ENCODE measurements at regions not wholly inside any gene's neighbourhood (a gene's known extent, or its start where the extent isn't known, plus 50 kb on each side); places are given as distances from the start of the nearest gene placed in this dataset.

DNA sequence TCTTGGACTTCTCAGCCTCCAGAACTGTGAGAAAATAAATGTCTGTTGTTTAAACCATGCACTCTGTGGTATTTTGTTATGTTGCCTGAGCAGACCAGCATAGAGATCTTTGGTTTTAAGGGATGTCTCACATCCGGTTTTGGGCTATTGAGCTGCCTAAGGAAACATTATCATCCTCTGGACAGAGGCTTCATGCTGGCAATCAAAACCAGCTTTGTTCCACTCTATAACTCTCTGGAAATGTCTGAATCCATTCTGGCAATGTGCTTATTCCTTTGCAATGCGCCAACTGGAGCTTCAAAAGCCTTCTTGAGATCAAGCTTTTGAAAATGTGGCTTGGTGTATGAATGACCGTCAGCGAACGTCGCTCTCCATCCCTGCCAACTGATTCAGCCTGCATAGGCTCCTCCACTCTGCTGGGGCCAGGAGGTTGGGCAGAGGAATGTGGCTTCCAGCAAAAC, 183.6 kb upstream of the MGAT5 start:
- Histone ChIP-seq H3K4me3 (ENCODE audit: low read depth, low read length, poor library complexity, severe bottlenecking) (no peak overlapping the region), H3K27me3 (ENCODE audit: insufficient read depth, low read length) (no peaks in the 10 kb centered on the region), H3K36me3 (ENCODE audit: insufficient read depth, low read length) (no peaks in the 10 kb centered on the region; the same call in 1 of the 2 replicates), H3K9ac (ENCODE audit: low read length) (no peak overlapping the region), H3K9me3 (ENCODE audit: low read length) (no peaks in the 10 kb centered on the region), H3K79me2 (ENCODE audit: insufficient read depth, low read length) (no peaks in the 10 kb centered on the region), H3K27ac (ENCODE audit: low read depth, low read length, poor library complexity, severe bottlenecking) (no peak overlapping the region), H2AFZ (ENCODE audit: low read length) (no peak overlapping the region), H3K4me2 (ENCODE audit: low read length) (no peak overlapping the region), H3K9me2 (ENCODE audit: low read depth, low read length) (no peaks in the 10 kb centered on the region), H3K4me1 (ENCODE audit: insufficient read depth, low read length, severe bottlenecking) (no peaks in the 10 kb centered on the region), H4K20me1 (ENCODE audit: insufficient read depth, low read length) (no peaks in the 10 kb centered on the region), H3F3A (ENCODE audit: insufficient read depth, low read length) (no peaks in the 10 kb centered on the region)
- TF ChIP-seq EZH2 (IDR thresholded peaks at IDR 0.05; ENCODE audit: borderline replicate concordance, low read length) = no peak
- TF ChIP-seq, protein P1, sequence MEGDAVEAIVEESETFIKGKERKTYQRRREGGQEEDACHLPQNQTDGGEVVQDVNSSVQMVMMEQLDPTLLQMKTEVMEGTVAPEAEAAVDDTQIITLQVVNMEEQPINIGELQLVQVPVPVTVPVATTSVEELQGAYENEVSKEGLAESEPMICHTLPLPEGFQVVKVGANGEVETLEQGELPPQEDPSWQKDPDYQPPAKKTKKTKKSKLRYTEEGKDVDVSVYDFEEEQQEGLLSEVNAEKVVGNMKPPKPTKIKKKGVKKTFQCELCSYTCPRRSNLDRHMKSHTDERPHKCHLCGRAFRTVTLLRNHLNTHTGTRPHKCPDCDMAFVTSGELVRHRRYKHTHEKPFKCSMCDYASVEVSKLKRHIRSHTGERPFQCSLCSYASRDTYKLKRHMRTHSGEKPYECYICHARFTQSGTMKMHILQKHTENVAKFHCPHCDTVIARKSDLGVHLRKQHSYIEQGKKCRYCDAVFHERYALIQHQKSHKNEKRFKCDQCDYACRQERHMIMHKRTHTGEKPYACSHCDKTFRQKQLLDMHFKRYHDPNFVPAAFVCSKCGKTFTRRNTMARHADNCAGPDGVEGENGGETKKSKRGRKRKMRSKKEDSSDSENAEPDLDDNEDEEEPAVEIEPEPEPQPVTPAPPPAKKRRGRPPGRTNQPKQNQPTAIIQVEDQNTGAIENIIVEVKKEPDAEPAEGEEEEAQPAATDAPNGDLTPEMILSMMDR (IDR thresholded peaks at IDR 0.05; ENCODE audit: low read length) = no peak

DNA sequence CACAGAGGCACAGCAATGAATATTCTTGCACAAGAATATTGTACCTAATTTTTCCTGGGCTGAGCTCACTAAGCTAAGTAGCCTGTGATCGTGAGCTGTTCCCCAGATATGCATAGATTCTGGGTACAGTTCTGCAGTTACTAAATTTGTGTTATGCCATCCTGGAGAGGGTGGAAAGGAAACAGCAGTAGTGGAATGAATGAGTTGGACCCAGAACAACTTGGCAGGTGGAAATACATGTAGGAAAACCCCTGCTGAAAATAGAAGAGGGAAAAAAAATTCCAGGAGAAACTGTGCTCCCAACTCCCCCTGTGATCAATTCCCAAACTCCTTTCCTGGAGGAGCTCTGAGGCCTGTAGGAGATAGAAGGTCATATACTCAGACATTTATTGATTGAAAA, 181.5 kb upstream of the MGAT5 start:
- Histone ChIP-seq H3K9me3 (ENCODE audit: low read length) (0 out of 2 replicates have a peak, but pooled peaks cover 5% of the 10 kb centered on the region), H3K79me2 (ENCODE audit: insufficient read depth, low read length) (no peaks in the 10 kb centered on the region), H3K4me1 (ENCODE audit: insufficient read depth, low read length, severe bottlenecking) (no peaks in the 10 kb centered on the region), H3K4me3 (ENCODE audit: low read depth, low read length, poor library complexity, severe bottlenecking) (no peak overlapping the region), H2AFZ (ENCODE audit: low read length) (no peak overlapping the region), H3K27me3 (ENCODE audit: insufficient read depth, low read length) (no peaks in the 10 kb centered on the region), H3K4me2 (ENCODE audit: low read length) (no peak overlapping the region), H3K36me3 (ENCODE audit: insufficient read depth, low read length) (no peaks in the 10 kb centered on the region; the same call in 1 of the 2 replicates), H4K20me1 (ENCODE audit: insufficient read depth, low read length) (no peaks in the 10 kb centered on the region), H3K9ac (ENCODE audit: low read length) (no peak overlapping the region), H3K9me2 (ENCODE audit: low read depth, low read length) (no peaks in the 10 kb centered on the region), H3F3A (ENCODE audit: insufficient read depth, low read length) (no peaks in the 10 kb centered on the region), H3K27ac (ENCODE audit: low read depth, low read length, poor library complexity, severe bottlenecking) (no peak overlapping the region)
- no peak for TF ChIP-seq EZH2 (IDR thresholded peaks at IDR 0.05; ENCODE audit: borderline replicate concordance, low read length)
- TF ChIP-seq, protein P1 (IDR thresholded peaks at IDR 0.05; ENCODE audit: low read length) = no peak

DNA sequence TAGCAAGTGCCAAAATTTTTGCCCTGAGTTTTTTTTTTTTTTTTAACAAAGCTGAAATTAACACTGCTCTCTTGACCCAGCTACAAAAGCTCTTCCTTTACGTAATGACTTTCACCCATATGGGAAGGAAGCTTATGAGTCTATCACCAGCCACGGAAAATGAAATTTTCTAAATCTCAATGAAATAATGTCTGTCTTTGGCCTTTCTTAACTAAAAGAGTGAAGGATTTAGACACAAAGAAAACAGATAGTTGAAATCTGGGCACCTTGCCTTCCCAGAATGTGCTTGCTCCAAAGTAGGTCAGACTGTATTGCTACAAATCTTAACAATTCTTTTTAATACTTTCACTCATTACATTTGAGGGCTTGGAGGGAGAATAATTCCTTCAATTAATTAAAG, 180.8 kb upstream of the MGAT5 start:
- no peaks in the 10 kb centered on the region for H4K20me1 ChIP-seq (ENCODE audit: insufficient read depth, low read length)
- 0 out of 2 replicates have a peak, but pooled peaks cover 5% of the 10 kb centered on the region for H3K9me3 ChIP-seq (ENCODE audit: low read length)
- no peak overlapping the region for H3K4me3 ChIP-seq (ENCODE audit: low read depth, low read length, poor library complexity, severe bottlenecking)
- H2AFZ ChIP-seq (ENCODE audit: low read length) = no peak overlapping the region
- H3K27ac ChIP-seq (ENCODE audit: low read depth, low read length, poor library complexity, severe bottlenecking) = no peak overlapping the region
- TF ChIP-seq, protein P1 (IDR thresholded peaks at IDR 0.05; ENCODE audit: low read length) = no peak
- TF ChIP-seq EZH2 (IDR thresholded peaks at IDR 0.05; ENCODE audit: borderline replicate concordance, low read length) = no peak
- no peaks in the 10 kb centered on the region; the same call in 1 of the 2 replicates for H3K36me3 ChIP-seq (ENCODE audit: insufficient read depth, low read length)
- H3K27me3 ChIP-seq (ENCODE audit: insufficient read depth, low read length) = no peaks in the 10 kb centered on the region
- H3K4me1 ChIP-seq (ENCODE audit: insufficient read depth, low read length, severe bottlenecking) = no peaks in the 10 kb centered on the region
- no peak overlapping the region for H3K4me2 ChIP-seq (ENCODE audit: low read length)
- H3K9ac ChIP-seq (ENCODE audit: low read length) = no peak overlapping the region
- H3F3A ChIP-seq (ENCODE audit: insufficient read depth, low read length) = no peaks in the 10 kb centered on the region
- H3K9me2 ChIP-seq (ENCODE audit: low read depth, low read length) = no peaks in the 10 kb centered on the region
- no peaks in the 10 kb centered on the region for H3K79me2 ChIP-seq (ENCODE audit: insufficient read depth, low read length)
